Mammary epithelial cell (primary cell): ENCODE measurements at regions not wholly inside any gene's neighbourhood (a gene's known extent, or its start where the extent isn't known, plus 50 kb on each side); places are given as distances from the start of the nearest gene placed in this dataset.
"Not testable (repeated sequence)": the region's sequence is repeated elsewhere in the genome, so short reads cannot be mapped to it uniquely, and the experiment has no call there.

ENCODE experiments used
- CTCF ChIP-seq, 2 donors: IDR thresholded peaks in 1 of 2; conservative IDR thresholded peaks in 1 of 2; 2 replicates each; pipeline ENCODE4 v1.5.1; 2011 to 2012; ENCODE audit warnings: inconsistent platforms in 2 of 2, low read length in 2 of 2, mild to moderate bottlenecking in 2 of 2, control low read depth in 1 of 2, low read depth in 1 of 2; ENCODE audit not compliant: insufficient read depth in 1 of 2; ENCODE audit errors: extremely low read depth in 1 of 2
- EZH2 ChIP-seq: IDR thresholded peaks from 2 replicates; pipeline ENCODE4 v1.6.1; 2012; ENCODE audit warnings: low read length, inconsistent platforms, borderline replicate concordance

DNA sequence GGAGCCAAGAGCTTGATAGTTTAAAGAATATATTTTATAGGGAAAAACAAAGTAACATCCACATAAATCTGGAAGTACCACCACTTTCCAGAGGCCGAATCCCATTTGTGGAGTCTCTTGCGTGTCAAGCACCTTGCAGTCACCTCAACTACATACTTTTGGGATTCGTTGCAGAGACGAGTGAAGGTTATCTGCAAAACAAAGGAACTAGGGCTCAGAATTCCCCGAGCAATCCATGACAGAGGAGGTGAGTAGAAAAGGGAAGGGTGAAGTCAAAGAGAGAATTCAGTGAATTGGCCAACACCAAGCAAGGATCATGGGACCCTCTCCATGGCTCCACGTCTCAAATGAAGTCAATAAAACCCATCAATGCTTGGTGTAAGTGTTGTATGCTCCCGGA, 80.3 kb downstream of the UNC93B1 start:
- TF ChIP-seq CTCF (conservative IDR thresholded peaks at IDR 0.05 in 1 of 2, IDR thresholded peaks at IDR 0.05 in 1 of 2; ENCODE audit: extremely low read depth in 1 of 2, insufficient read depth in 1 of 2, low read depth in 1 of 2, low read length in 2 of 2); EZH2: not testable (repeated sequence)
